GM21528 (cell line): ENCODE measurements at regions not wholly inside any gene's neighbourhood (a gene's known extent, or its start where the extent isn't known, plus 50 kb on each side); places are given as distances from the start of the nearest gene placed in this dataset.
A peak's percentile ranks its signal among the peaks of the same experiment; 100 is the strongest.
"Not testable (repeated sequence)": the region's sequence is repeated elsewhere in the genome, so short reads cannot be mapped to it uniquely, and the experiment has no call there.

Source experiments
- ATAC-seq: cut with Tn5 transposase; IDR thresholded peaks from one replicate; pipeline ENCODE4 v1.9.1; 2021; ENCODE audit warnings: mild to moderate bottlenecking, moderate library complexity; ENCODE audit not compliant: unreplicated experiment, low FRiP score

DNA sequence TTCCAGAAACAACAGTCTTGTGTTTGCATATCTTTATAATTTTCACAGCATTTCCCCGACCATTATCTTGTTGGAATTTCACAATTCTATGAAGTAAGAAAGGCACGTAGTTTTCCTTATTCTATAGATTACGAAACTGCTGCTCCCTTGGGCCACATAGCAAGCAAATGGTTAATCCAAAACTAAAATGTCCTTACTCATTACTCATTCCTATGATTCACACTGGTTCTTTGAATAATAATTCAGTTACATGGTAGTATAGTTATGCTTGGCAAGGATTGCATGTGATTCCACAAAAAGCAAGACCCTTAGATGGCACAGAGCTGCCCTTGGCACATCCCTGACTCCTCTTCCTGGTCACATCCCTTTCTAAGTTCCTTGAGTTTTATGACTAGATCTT is 51.2 kb downstream of the OR13H1 start:
- no peak for ATAC-seq

DNA sequence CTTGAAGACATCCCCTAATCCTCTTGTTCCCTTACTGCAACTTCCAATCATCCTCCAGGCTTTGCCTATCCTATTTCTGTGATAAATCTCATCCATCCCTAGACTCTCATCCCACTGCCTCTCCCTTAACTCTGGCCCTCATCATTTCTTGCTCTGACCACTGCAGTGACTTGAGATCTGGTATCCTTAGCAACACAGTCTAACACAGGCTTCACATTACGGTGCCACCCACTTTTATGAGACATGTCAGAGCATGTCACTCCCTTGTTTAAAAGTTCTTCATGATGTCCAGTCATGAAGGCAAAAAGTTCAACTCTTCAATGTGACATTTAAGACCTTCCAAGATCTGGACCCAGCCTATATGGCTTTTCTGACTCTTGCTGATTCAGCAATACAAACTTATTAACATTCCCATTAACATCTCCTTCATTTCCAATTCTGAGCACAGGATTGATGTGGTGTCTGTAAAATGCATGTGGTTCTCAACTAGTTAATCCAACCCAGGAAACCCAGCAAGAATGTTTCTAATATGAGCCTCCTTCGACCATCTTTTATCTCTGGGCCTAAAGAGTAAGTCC is 64.0 kb downstream of the OR13H1 start:
- ATAC-seq: no peak

- no peak for ATAC-seq
Observed at GRCh38 chrX:131609480-131609879, 65.6 kb downstream of the OR13H1 start.

DNA sequence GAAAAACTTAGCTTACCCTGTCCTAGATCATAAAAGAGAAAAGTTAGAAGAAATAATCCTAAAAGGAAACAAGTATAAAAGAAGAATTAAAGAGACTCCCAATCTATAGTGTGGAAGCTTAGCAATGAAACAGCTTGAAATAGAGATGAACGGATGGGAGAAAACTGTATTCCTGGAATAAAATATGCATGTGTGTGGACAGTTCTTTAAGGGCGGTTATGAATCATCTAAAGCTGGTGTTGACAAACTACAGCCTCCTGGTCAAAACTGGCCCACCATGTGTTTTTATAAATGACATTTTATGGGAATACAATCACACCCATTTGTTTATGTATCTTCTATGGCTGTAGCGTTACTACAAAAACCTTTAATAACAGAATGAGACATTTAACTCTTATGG is 69.4 kb downstream of the OR13H1 start:
- ATAC-seq: no peak

DNA sequence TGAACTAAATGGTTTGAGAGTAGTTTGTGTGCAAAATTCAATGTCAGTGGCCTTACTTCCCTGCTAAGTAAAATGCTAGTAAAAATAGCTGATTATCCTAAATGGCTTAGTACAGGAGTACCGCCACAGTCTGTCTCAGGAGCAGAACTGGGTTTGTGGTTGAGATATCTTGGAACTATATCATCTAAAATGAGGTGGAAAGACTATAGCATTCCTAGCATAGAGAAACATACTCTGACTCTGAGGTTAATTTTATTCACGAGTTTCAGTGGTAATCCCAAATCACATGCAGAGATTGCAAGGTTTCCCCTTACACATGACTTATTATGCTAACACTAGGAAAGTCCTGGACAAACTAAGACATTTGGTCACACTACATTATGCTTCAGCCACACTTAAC is 70.4 kb downstream of the OR13H1 start:
- ATAC-seq: no peak

GRCh38 chrX:131617182-131617581 is 73.3 kb downstream of the OR13H1 start:
- ATAC-seq: no peak

GRCh38 chrX:131621650-131622049 is 77.8 kb downstream of the OR13H1 start:
- ATAC-seq: no peak

DNA sequence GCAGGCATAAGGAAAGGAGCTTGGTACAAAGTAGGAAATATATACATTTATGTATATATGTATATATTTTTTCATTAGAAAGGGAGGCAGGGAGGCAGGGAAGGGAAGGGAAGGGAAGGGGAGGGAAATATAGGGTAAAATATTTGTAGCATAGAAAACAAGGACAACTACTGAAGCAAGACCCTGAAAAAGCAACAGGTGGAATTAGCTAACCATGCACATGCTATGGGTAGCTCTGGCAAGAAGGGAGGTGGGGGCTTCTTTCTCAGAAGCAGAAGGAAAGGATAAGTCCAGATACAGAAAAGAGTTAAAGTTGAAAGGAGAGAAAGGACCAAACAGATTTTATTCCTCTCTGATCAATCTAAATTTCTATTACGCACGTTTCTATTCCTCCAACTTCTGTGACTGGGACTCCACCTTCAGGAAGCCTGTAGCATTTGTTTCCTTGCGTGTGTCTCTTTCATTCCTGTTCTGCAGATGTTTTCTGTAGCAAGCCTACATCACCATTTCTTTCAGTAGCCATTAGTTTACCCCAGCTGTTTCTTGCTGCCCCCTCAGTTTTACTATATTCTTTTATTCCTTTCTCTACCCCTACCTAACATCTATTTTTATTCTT is 82.9 kb downstream of the OR13H1 start:
- ATAC-seq: no peak

DNA sequence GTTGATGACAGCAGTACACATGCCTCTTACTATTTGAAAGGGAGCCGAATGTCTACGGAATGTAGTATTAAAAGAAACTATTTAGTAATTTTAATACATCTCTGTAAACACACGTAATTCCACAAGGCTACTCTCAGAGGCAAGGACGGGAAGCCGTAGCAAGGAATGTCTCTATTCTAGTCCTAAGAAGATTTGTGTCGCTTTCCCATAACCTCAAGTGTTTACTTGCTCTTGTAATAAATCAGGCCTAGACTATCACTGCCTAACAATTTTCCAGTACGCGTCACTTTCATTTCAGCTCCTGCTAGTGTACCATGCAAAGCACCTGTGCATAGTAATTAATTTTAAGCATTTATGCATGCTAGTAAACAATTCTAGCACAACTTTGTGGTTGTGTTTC is 86.7 kb downstream of the OR13H1 start:
- no peak for ATAC-seq

GRCh38 chrX:131633285-131633917 is 89.5 kb downstream of the OR13H1 start:
- peak; percentile 55 for ATAC-seq

DNA sequence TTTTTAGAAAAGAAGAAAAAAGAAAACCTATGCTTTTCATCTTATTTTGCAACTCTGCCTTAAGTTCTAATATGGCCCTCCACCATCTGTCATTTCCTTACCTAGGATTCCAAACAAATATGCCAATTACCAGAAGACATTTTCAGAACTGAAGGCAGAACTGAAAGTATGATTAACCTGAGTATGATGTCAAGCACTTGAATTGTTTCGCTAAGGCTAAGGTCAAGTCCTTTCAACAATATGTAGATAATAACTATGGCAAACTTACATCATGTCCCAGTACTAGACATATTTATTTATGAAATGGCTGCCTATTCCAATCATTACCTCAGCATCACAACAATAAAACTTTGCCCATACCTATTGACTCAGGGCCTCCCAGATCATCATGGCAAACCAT is 91.0 kb downstream of the OR13H1 start:
- ATAC-seq: no peak

- no peak for ATAC-seq
Observed at GRCh38 chrX:131646106-131646505, 102.2 kb downstream of the OR13H1 start.

DNA sequence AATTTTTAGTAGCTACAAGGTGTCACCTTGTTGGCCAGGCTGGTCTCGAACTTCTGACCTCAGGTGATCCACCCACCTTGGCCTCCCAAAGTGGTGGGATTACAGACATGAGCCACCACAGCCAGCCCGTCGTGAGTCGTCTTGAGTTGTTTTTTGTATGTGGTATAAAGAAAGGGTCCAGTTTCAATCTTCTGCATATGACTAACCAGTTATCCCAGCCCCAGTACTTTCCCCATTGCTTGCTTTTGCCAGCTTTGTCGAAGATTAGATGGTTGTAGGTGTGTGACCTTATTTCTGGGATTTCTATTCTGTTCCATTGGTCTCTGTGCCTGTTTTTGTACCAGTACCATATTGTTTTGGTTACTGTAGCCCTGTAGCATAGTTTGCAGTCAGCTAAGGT is 105.9 kb downstream of the OR13H1 start:
- ATAC-seq: no peak

DNA sequence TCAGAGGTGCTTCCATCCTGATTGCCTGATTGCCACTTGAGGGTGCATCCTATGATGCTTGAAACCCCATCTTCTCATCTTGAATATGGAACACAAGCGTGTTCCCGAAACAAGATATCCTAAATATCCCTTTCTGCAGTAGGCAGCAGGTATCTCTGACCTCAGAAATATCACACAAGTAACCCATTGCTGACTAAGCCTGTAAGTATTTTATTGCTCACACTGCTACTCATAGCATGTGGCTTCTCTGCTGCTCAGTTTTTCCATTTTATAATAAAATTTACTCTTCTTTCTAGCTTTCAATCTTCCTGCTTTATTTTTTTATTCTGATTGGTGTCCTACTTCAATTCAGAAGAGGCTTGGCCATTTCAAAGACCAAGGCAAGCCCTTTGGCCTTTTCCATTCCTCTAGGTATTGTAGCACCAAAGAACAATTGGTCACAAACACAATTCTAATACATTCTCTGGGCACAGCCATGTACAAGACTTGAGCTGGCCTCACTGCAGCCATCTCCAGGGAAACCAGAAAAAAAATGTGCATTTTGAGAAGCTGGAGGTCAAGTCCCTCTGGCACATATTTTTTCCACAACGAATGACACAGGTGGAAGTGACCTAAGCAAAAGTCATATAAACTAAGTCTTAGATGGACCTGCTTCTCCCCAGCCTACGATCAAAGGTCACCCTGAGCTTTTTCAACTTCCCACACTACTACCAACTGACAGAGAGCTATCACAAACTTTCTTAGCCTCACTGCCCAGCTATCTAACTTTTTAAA is 107.0 kb downstream of the OR13H1 start:
- ATAC-seq: no peak

- not testable (repeated sequence) for ATAC-seq
Observed at GRCh38 chrX:131663726-131664125, 119.9 kb downstream of the OR13H1 start.

GRCh38 chrX:131671735-131672134 is 127.9 kb downstream of the OR13H1 start:
- ATAC-seq: no peak

DNA sequence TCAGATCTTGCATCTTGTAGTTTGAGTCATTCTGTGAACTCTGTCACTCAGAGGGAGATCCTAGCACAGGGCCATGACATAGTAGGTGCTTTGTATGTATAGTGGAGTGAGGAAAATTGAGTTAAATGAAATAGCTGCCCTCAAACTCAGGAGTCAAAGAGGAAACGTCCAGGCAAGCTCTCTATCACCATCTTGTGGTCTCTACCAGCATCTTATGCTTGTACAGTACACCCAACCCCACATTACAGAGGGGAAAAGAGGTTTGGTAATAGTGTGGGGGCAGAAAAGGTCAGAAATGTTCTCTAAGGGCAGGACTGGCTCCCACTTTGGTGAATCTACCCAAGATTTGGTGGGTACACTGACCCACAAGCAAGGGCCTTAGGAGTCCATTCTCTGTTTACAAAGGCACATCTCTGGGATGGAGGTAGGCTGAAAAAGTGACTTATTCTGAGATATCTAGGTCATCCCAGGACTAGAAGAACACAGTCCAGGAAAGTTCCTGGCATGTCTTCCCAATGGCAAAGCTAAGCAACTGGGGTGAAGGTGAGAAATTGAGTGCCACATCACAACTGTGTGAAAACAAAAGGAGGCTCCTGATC is 131.8 kb downstream of the OR13H1 start:
- no peak for ATAC-seq

DNA sequence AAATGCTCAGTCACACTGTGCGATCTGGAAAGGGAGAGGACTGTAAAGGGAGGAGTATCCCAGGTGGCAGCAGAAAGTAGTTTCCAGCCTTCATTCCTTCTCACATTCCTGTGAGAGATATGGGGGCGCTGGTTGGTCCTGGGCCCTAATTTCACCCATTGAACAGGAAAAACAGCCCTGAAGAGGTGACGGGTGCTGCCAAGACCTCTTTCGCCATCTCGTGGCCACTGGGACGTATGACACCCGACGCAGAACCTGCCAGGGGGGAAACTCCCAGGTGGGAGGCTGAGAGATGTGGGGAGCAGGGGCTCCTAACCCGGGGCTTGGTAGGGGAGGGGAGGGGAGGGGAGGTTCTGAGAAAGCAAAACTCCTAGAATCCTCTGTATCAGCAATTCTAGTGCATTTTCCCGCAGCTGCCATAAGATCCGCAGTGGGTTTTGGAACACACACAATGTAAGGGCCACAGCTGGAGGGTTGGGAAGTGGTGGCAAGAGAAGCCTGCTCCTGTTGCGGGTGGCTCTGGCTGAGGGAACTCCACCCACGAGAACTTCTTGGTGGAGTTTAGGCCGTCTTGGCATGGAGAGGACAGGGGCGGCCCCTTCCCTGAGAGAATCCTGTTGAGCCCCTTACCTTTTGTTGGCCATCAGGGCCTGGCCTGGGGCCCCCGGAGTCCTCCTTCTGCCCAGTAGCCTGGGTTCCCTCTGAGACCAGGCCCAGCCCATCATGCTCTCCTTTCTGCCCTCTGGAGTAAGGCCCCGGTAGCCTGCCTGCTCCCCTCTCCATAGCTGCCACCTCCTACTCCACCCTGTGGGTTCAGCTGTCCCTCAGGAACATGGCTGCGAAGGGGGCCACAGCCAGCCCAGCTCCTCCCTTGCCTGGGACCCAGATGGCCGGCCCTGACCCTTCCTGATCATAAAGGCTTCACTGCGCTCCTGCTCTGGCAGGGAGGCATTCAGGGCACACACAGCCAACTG is 134.1 kb downstream of the OR13H1 start:
- ATAC-seq: peak; percentile 79

DNA sequence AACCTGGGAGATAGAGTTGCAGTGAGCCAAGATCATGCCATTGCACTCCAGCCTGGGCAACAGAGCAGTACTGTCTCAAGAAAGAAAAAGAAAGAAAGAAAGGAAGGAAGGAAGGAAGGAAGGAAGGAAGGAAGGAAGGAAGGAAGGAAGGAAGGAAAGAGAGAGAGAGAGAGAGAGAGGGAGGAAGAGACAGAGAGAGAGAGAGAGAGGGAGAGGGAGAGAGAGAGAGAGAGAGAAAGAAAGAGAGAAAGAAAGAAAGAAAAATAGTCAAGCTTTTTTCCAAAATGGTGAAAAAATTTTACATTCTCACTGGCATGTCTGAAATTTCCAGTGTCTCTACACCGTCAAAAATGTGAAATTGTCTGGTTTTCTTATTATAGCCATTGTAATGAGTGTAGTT is 138.9 kb downstream of the OR13H1 start:
- ATAC-seq: not testable (repeated sequence)

- no peak for ATAC-seq
Observed at GRCh38 chrX:131693359-131693758, 149.5 kb downstream of the OR13H1 start.
